Right lobe of liver (tissue), 6 donors: ENCODE measurements at regions not wholly inside any gene's neighbourhood (a gene's known extent, or its start where the extent isn't known, plus 50 kb on each side); places are given as distances from the start of the nearest gene placed in this dataset.

Experiments used
- ATAC-seq, 4 donors: fragments of 200-7000 bp; cut with Tn5 transposase; one replicate each; pipeline ENCODE4 v1.9.1; 2020; ENCODE audit warnings: mild to moderate bottlenecking in 4 of 4, moderate library complexity in 4 of 4
- DNase-seq, 3 donors: peaks; one replicate each; pipeline ENCODE4 v3.0.0-alpha.2; 2020
- H3K27ac ChIP-seq, 3 donors: fragments of 200-600 bp; one replicate each; pipeline ENCODE4 v1.8.0; 2022
- H3K27me3 ChIP-seq, 2 donors: fragments of 200-600 bp; one replicate each; pipeline ENCODE4 v1.8.0; 2022
- H3K36me3 ChIP-seq, 4 donors: fragments of 200-600 bp; sonication (generic) in 1 of 4; one replicate each; pipeline versions ENCODE4 v1.5.1 to v1.8.0; 2017 to 2022; ENCODE audit warnings: control low read depth in 1 of 4
- H3K4me1 ChIP-seq, 4 donors: fragments of 200-600 bp; sonication (generic) in 1 of 4; one replicate each; pipeline versions ENCODE4 v1.5.1 to v1.8.0; 2017 to 2022; ENCODE audit warnings: control low read depth in 1 of 4
- H3K4me3 ChIP-seq, 3 donors: fragments of 200-600 bp; one replicate each; pipeline ENCODE4 v1.8.0; 2022
- H3K9me3 ChIP-seq, 4 donors: fragments of 200-600 bp; sonication (generic) in 1 of 4; one replicate each; pipeline versions ENCODE4 v1.5.1 to v1.8.0; 2017 to 2022; ENCODE audit warnings: control low read depth in 1 of 4
- POLR2A ChIP-seq: fragments of 450-650 bp; IDR thresholded peaks from one replicate; pipeline ENCODE4 v1.6.1; 2017; ENCODE audit warnings: antibody characterized with exemption, mild to moderate bottlenecking
- WGBS: methylation state at CpG from one replicate; pipeline ENCODE4 v1.1.6; 2018; ENCODE audit warnings: low coverage, low lambda C conversion rate; ENCODE audit not compliant: insufficient coverage; ENCODE audit errors: missing lambda C conversion rate; 5-methylcytosine and 5-hydroxymethylcytosine counted together
- intact Hi-C, 2 donors: fragments of 100-400 bp; cut with DNase I; formaldehyde crosslinking; loops; one replicate each; pipeline versions ENCODE4 v1.11.2 to v1.14.1; 2022
- TF ChIP-seq, protein P1 (sequence below), 4 donors: fragments of 200-600 bp in 3 of 4; fragments of 450-650 bp in 1 of 4; IDR thresholded peaks; one replicate each; pipeline versions ENCODE4 v1.5.1 to v1.8.0; 2016 to 2022; ENCODE audit warnings: antibody characterized with exemption in 4 of 4, mild to moderate bottlenecking in 2 of 4
- donor health status: DM: no; HTN: yes; CAD: no.
- donor health status: DM: no; HTN: no; CAD: no.
- donor health status: DM: no; HTN: no; CAD: no.
- donor health status: DM: no; HTN: yes; CAD: no.
- donor health status: DM: no; HTN: yes; CAD: no.

GRCh38 chr9:110115341-110115820 lies 92.6 kb downstream of the C9orf152 start:
- peaks cover 0 to 4% (median 0%) of the 10 kb centered on the region in 4 donors for H3K4me1 ChIP-seq
- no peaks in the 10 kb centered on the region for H3K36me3 ChIP-seq
- DNase-seq = no peak
- H3K27me3 ChIP-seq = no peaks in the 10 kb centered on the region
- H3K9me3 ChIP-seq = no peaks in the 10 kb centered on the region
- peak overlapping the region in 1 of 3 donors; percentile 36 for H3K27ac ChIP-seq
- WGBS = 31% methylated on average over 7 of the region's 7 CpGs
- ATAC-seq = peak; percentile 42 to 61 (median 52)
- intact Hi-C loops = no loop called here
- no peak overlapping the region for H3K4me3 ChIP-seq
- TF ChIP-seq POLR2A = no peak
- TF ChIP-seq, protein P1, sequence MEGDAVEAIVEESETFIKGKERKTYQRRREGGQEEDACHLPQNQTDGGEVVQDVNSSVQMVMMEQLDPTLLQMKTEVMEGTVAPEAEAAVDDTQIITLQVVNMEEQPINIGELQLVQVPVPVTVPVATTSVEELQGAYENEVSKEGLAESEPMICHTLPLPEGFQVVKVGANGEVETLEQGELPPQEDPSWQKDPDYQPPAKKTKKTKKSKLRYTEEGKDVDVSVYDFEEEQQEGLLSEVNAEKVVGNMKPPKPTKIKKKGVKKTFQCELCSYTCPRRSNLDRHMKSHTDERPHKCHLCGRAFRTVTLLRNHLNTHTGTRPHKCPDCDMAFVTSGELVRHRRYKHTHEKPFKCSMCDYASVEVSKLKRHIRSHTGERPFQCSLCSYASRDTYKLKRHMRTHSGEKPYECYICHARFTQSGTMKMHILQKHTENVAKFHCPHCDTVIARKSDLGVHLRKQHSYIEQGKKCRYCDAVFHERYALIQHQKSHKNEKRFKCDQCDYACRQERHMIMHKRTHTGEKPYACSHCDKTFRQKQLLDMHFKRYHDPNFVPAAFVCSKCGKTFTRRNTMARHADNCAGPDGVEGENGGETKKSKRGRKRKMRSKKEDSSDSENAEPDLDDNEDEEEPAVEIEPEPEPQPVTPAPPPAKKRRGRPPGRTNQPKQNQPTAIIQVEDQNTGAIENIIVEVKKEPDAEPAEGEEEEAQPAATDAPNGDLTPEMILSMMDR (IDR thresholded peaks at IDR 0.05) = no peak

GRCh38 chr9:110115826-110116542 lies 92.0 kb downstream of the C9orf152 start:
- ATAC-seq = peak in 1 of 4 donors; percentile 45
- no peak for TF ChIP-seq POLR2A
- TF ChIP-seq, protein P1 (IDR thresholded peaks at IDR 0.05) = no peak
- no peak overlapping the region for H3K4me3 ChIP-seq
- H3K36me3 ChIP-seq = no peaks in the 10 kb centered on the region
- H3K9me3 ChIP-seq = no peaks in the 10 kb centered on the region
- H3K27ac ChIP-seq = peak overlapping the region in 1 of 3 donors; percentile 36
- no peaks in the 10 kb centered on the region for H3K27me3 ChIP-seq
- 86% methylated on average over 14 of the region's 14 CpGs for WGBS
- H3K4me1 ChIP-seq = peaks cover 0 to 4% (median 0%) of the 10 kb centered on the region in 4 donors
- no peak for DNase-seq
- intact Hi-C loops = no loop called here

- ATAC-seq = peak in 1 of 4 donors; percentile 42
- 46% methylated on average over 3 of the region's 3 CpGs for WGBS
- Histone ChIP-seq H3K4me1 (peaks cover 0 to 4% (median 0%) of the 10 kb centered on the region in 4 donors), H3K27ac (no peak overlapping the region), H3K9me3 (no peaks in the 10 kb centered on the region), H3K4me3 (no peak overlapping the region), H3K36me3 (no peaks in the 10 kb centered on the region), H3K27me3 (no peaks in the 10 kb centered on the region)
- intact Hi-C loops = no loop called here
- DNase-seq = no peak
- TF ChIP-seq POLR2A = no peak
- TF ChIP-seq, protein P1 (IDR thresholded peaks at IDR 0.05) = no peak
Measured at GRCh38 chr9:110116543-110116885, 91.4 kb downstream of the C9orf152 start.

DNA sequence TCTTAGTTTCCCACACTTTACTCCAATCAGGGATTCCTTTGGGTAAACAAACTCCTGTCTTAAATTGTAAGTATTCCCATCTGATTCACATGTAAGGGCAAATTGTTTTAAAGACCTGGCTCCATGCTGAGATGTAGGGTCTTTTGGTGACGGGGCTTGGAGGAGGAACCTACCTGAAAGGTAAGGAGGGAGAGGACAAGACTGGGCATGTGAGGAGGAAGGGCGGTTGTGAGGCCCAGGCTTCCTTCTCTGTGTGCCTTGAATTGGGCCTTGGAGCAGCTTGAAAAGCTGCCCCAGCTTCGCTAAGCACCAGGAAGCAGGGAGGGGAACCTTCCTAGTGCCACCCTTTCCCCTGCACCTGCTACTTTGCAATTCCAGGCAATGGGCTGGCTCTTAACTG lies 86.8 kb downstream of the C9orf152 start:
- Histone ChIP-seq H3K4me3 (no peak overlapping the region), H3K4me1 (peaks cover 0 to 21% (median 7%) of the 10 kb centered on the region in 4 donors), H3K27me3 (no peaks in the 10 kb centered on the region), H3K27ac (no peak overlapping the region), H3K9me3 (no peaks in the 10 kb centered on the region), H3K36me3 (no peaks in the 10 kb centered on the region)
- DNase-seq = no peak
- ATAC-seq = no peak
- TF ChIP-seq, protein P1 (IDR thresholded peaks at IDR 0.05) = no peak
- TF ChIP-seq POLR2A = no peak
- intact Hi-C loops = no loop called here
- 92% methylated on average over 2 of the region's 3 CpGs for WGBS
